ENCODE measurements at regions not wholly inside any gene's neighbourhood (a gene's known extent, or its start where the extent isn't known, plus 50 kb on each side); places are given as distances from the start of the nearest gene placed in this dataset.

- Histone ChIP-seq H3K9ac (ENCODE audit: low read length in 5 of 5) (no peak overlapping the region), H3K36me3 (ENCODE audit: control insufficient read depth in 5 of 5, insufficient read depth in 5 of 5, low read length in 5 of 5) (no peaks in the 10 kb centered on the region), H3K4me3 (ENCODE audit: low read depth in 1 of 5, low read length in 5 of 5) (no peak overlapping the region), H3K27me3 (ENCODE audit: control insufficient read depth in 5 of 5, insufficient read depth in 4 of 5, low read length in 5 of 5) (peaks cover 0 to 7% (median 3%) of the 10 kb centered on the region in 5 donors), H3K27ac (ENCODE audit: low read depth, low read length) (no peak overlapping the region), H3K9me3 (ENCODE audit: control insufficient read depth in 5 of 5, low read length in 5 of 5) (no peaks in the 10 kb centered on the region), H3K4me1 (ENCODE audit: control insufficient read depth in 5 of 5, insufficient read depth in 5 of 5, low read length in 5 of 5) (peaks cover 0 to 31% (median 15%) of the 10 kb centered on the region in 5 donors)
These were observed 67.3 kb upstream of the RXRA start for GRCh38 chr9:134258828-134259546.

GRCh38 chr9:134259708-134260107 lies 66.5 kb upstream of the RXRA start:
- H3K27me3 ChIP-seq (ENCODE audit: control insufficient read depth in 5 of 5, insufficient read depth in 4 of 5, low read length in 5 of 5) = peaks cover 0 to 11% (median 9%) of the 10 kb centered on the region in 5 donors
- no peaks in the 10 kb centered on the region for H3K9me3 ChIP-seq (ENCODE audit: control insufficient read depth in 5 of 5, low read length in 5 of 5)
- no peak overlapping the region for H3K4me3 ChIP-seq (ENCODE audit: low read depth in 1 of 5, low read length in 5 of 5)
- no peak overlapping the region for H3K27ac ChIP-seq (ENCODE audit: low read depth, low read length)
- peaks cover 0 to 30% (median 14%) of the 10 kb centered on the region in 5 donors for H3K4me1 ChIP-seq (ENCODE audit: control insufficient read depth in 5 of 5, insufficient read depth in 5 of 5, low read length in 5 of 5)
- no peak overlapping the region for H3K9ac ChIP-seq (ENCODE audit: low read length in 5 of 5)
- H3K36me3 ChIP-seq (ENCODE audit: control insufficient read depth in 5 of 5, insufficient read depth in 5 of 5, low read length in 5 of 5) = no peaks in the 10 kb centered on the region

- Histone ChIP-seq H3K4me1 (ENCODE audit: control insufficient read depth in 5 of 5, insufficient read depth in 5 of 5, low read length in 5 of 5) (peaks cover 0 to 30% (median 14%) of the 10 kb centered on the region in 5 donors), H3K4me3 (ENCODE audit: low read depth in 1 of 5, low read length in 5 of 5) (no peak overlapping the region), H3K36me3 (ENCODE audit: control insufficient read depth in 5 of 5, insufficient read depth in 5 of 5, low read length in 5 of 5) (no peaks in the 10 kb centered on the region), H3K9me3 (ENCODE audit: control insufficient read depth in 5 of 5, low read length in 5 of 5) (no peaks in the 10 kb centered on the region), H3K27ac (ENCODE audit: low read depth, low read length) (no peak overlapping the region), H3K9ac (ENCODE audit: low read length in 5 of 5) (no peak overlapping the region), H3K27me3 (ENCODE audit: control insufficient read depth in 5 of 5, insufficient read depth in 4 of 5, low read length in 5 of 5) (peaks cover 4 to 14% (median 9%) of the 10 kb centered on the region in 5 donors)
These were observed 65.5 kb upstream of the RXRA start for GRCh38 chr9:134260801-134261200.

- Histone ChIP-seq H3K27ac (ENCODE audit: low read depth, low read length) (no peak overlapping the region), H3K4me1 (ENCODE audit: control insufficient read depth in 5 of 5, insufficient read depth in 5 of 5, low read length in 5 of 5) (peaks cover 0 to 30% (median 14%) of the 10 kb centered on the region in 5 donors), H3K27me3 (ENCODE audit: control insufficient read depth in 5 of 5, insufficient read depth in 4 of 5, low read length in 5 of 5) (peaks cover 7 to 18% (median 11%) of the 10 kb centered on the region in 5 donors), H3K9me3 (ENCODE audit: control insufficient read depth in 5 of 5, low read length in 5 of 5) (no peaks in the 10 kb centered on the region), H3K9ac (ENCODE audit: low read length in 5 of 5) (no peak overlapping the region), H3K4me3 (ENCODE audit: low read depth in 1 of 5, low read length in 5 of 5) (no peak overlapping the region), H3K36me3 (ENCODE audit: control insufficient read depth in 5 of 5, insufficient read depth in 5 of 5, low read length in 5 of 5) (no peaks in the 10 kb centered on the region)
These were observed 64.2 kb upstream of the RXRA start for GRCh38 chr9:134262035-134262434.

- H3K36me3 ChIP-seq (ENCODE audit: control insufficient read depth in 5 of 5, insufficient read depth in 5 of 5, low read length in 5 of 5) = no peaks in the 10 kb centered on the region
- H3K9ac ChIP-seq (ENCODE audit: low read length in 5 of 5) = no peak overlapping the region
- no peaks in the 10 kb centered on the region for H3K9me3 ChIP-seq (ENCODE audit: control insufficient read depth in 5 of 5, low read length in 5 of 5)
- H3K4me1 ChIP-seq (ENCODE audit: control insufficient read depth in 5 of 5, insufficient read depth in 5 of 5, low read length in 5 of 5) = peaks cover 0 to 31% (median 12%) of the 10 kb centered on the region in 5 donors
- no peak overlapping the region for H3K4me3 ChIP-seq (ENCODE audit: low read depth in 1 of 5, low read length in 5 of 5)
- peaks cover 7 to 18% (median 11%) of the 10 kb centered on the region in 5 donors for H3K27me3 ChIP-seq (ENCODE audit: control insufficient read depth in 5 of 5, insufficient read depth in 4 of 5, low read length in 5 of 5)
- H3K27ac ChIP-seq (ENCODE audit: low read depth, low read length) = no peak overlapping the region
These were observed 62.7 kb upstream of the RXRA start for GRCh38 chr9:134263596-134263995.

- H3K36me3 ChIP-seq (ENCODE audit: control insufficient read depth in 5 of 5, insufficient read depth in 5 of 5, low read length in 5 of 5) = no peaks in the 10 kb centered on the region
- no peak overlapping the region for H3K4me3 ChIP-seq (ENCODE audit: low read depth in 1 of 5, low read length in 5 of 5)
- H3K9me3 ChIP-seq (ENCODE audit: control insufficient read depth in 5 of 5, low read length in 5 of 5) = peaks cover 0 to 1% (median 0%) of the 10 kb centered on the region in 5 donors
- H3K27ac ChIP-seq (ENCODE audit: low read depth, low read length) = no peak overlapping the region
- H3K9ac ChIP-seq (ENCODE audit: low read length in 5 of 5) = no peak overlapping the region
- H3K4me1 ChIP-seq (ENCODE audit: control insufficient read depth in 5 of 5, insufficient read depth in 5 of 5, low read length in 5 of 5) = peaks cover 0 to 27% (median 12%) of the 10 kb centered on the region in 5 donors
- H3K27me3 ChIP-seq (ENCODE audit: control insufficient read depth in 5 of 5, insufficient read depth in 4 of 5, low read length in 5 of 5) = peaks cover 7 to 19% (median 11%) of the 10 kb centered on the region in 5 donors
These were observed 62.1 kb upstream of the RXRA start for GRCh38 chr9:134264169-134264568.

GRCh38 chr9:134265078-134265477 lies 61.2 kb upstream of the RXRA start:
- Histone ChIP-seq H3K27ac (ENCODE audit: low read depth, low read length) (no peak overlapping the region), H3K4me1 (ENCODE audit: control insufficient read depth in 5 of 5, insufficient read depth in 5 of 5, low read length in 5 of 5) (peaks cover 0 to 23% (median 12%) of the 10 kb centered on the region in 5 donors), H3K9me3 (ENCODE audit: control insufficient read depth in 5 of 5, low read length in 5 of 5) (peaks cover 0 to 4% (median 0%) of the 10 kb centered on the region in 5 donors), H3K36me3 (ENCODE audit: control insufficient read depth in 5 of 5, insufficient read depth in 5 of 5, low read length in 5 of 5) (no peaks in the 10 kb centered on the region), H3K9ac (ENCODE audit: low read length in 5 of 5) (no peak overlapping the region), H3K27me3 (ENCODE audit: control insufficient read depth in 5 of 5, insufficient read depth in 4 of 5, low read length in 5 of 5) (peaks cover 7 to 22% (median 11%) of the 10 kb centered on the region in 5 donors), H3K4me3 (ENCODE audit: low read depth in 1 of 5, low read length in 5 of 5) (no peak overlapping the region)

GRCh38 chr9:134266418-134266817 lies 59.8 kb upstream of the RXRA start:
- Histone ChIP-seq H3K4me3 (ENCODE audit: low read depth in 1 of 5, low read length in 5 of 5) (no peak overlapping the region), H3K36me3 (ENCODE audit: control insufficient read depth in 5 of 5, insufficient read depth in 5 of 5, low read length in 5 of 5) (no peaks in the 10 kb centered on the region), H3K9me3 (ENCODE audit: control insufficient read depth in 5 of 5, low read length in 5 of 5) (peaks cover 0 to 4% (median 0%) of the 10 kb centered on the region in 5 donors), H3K4me1 (ENCODE audit: control insufficient read depth in 5 of 5, insufficient read depth in 5 of 5, low read length in 5 of 5) (peaks cover 0 to 18% (median 11%) of the 10 kb centered on the region in 5 donors), H3K27ac (ENCODE audit: low read depth, low read length) (no peak overlapping the region), H3K27me3 (ENCODE audit: control insufficient read depth in 5 of 5, insufficient read depth in 4 of 5, low read length in 5 of 5) (peaks cover 7 to 22% (median 11%) of the 10 kb centered on the region in 5 donors), H3K9ac (ENCODE audit: low read length in 5 of 5) (no peak overlapping the region)

GRCh38 chr9:134267305-134267880 lies 58.9 kb upstream of the RXRA start:
- Histone ChIP-seq H3K27ac (ENCODE audit: low read depth, low read length) (no peak overlapping the region), H3K4me3 (ENCODE audit: low read depth in 1 of 5, low read length in 5 of 5) (no peak overlapping the region), H3K4me1 (ENCODE audit: control insufficient read depth in 5 of 5, insufficient read depth in 5 of 5, low read length in 5 of 5) (peaks cover 0 to 23% (median 17%) of the 10 kb centered on the region in 5 donors), H3K36me3 (ENCODE audit: control insufficient read depth in 5 of 5, insufficient read depth in 5 of 5, low read length in 5 of 5) (no peaks in the 10 kb centered on the region), H3K9me3 (ENCODE audit: control insufficient read depth in 5 of 5, low read length in 5 of 5) (peaks cover 0 to 4% (median 0%) of the 10 kb centered on the region in 5 donors), H3K9ac (ENCODE audit: low read length in 5 of 5) (no peak overlapping the region), H3K27me3 (ENCODE audit: control insufficient read depth in 5 of 5, insufficient read depth in 4 of 5, low read length in 5 of 5) (peaks cover 7 to 22% (median 11%) of the 10 kb centered on the region in 5 donors)

Data from subcutaneous abdominal adipose tissue (tissue), 5 donors.